HepG2 (cell line): ENCODE measurements at regions not wholly inside any gene's neighbourhood (a gene's known extent, or its start where the extent isn't known, plus 50 kb on each side); places are given as distances from the start of the nearest gene placed in this dataset.

Experiments
- ATAC-seq: fragments of 200-7000 bp; cut with Tn5 transposase; 3 replicates; pipeline ENCODE4 v1.9.1; 2020; ENCODE audit warnings: mild to moderate bottlenecking, moderate library complexity
- BruUV-seq: library from RNA; stranded (reverse); fragments of 400-500 nt; replicated peaks from 2 replicates; lab custom pipeline; 2021; lab: Mats Ljungman, UMichigan
- CTCF ChIA-PET: fragments of 300-600 bp; formaldehyde crosslinking; extraction: SDS; loops from one replicate; lab custom pipeline; 2021; ENCODE audit warnings: low total read pairs, inconsistent platforms, low intra/inter-chr PET ratio; lab: Yijun Ruan, JAX
- POLR2A ChIA-PET: fragments of 350-600 bp; sonication (Branson Sonifier 250); formaldehyde crosslinking; loops from one replicate; lab custom pipeline; 2020; ENCODE audit warnings: antibody characterized with exemption, inconsistent platforms; lab: Yijun Ruan, JAX
- DNase-seq: peaks from one replicate; pipeline ENCODE4 v3.0.0-alpha.2; 2015; ENCODE audit warnings: low spot score
- FAIRE-seq: peaks from 3 replicates; lab custom pipeline; 2011; peaks lifted over from hg19 to GRCh38; lab: Jason Lieb, UNC
- H2AFZ ChIP-seq: one replicate; pipeline ENCODE4 v1.6.1; 2011; ENCODE audit warnings: low read length, inconsistent platforms
- H3K27ac ChIP-seq: fragments of 300-600 bp; 3 replicates; pipeline ENCODE4 v1.8.0; 2011; ENCODE audit warnings: mixed run types, mild to moderate bottlenecking, mixed read lengths, low read length, inconsistent platforms; ENCODE audit not compliant: insufficient read depth; ENCODE audit errors: extremely low read length
- H3K27me3 ChIP-seq, 2 experiments: fragments of 200-600 bp in 1 of 2; 2 replicates in 1 of 2; 3 replicates in 1 of 2; pipeline versions ENCODE4 v1.6.0 to v1.8.0; 2011; ENCODE audit warnings: low read length in 2 of 2, mild to moderate bottlenecking in 2 of 2, moderate library complexity in 2 of 2, inconsistent platforms in 1 of 2; ENCODE audit not compliant: insufficient read depth in 2 of 2, control insufficient read depth in 1 of 2
- H3K36me3 ChIP-seq, 2 experiments: fragments of 200-600 bp in 1 of 2; replicated peaks in 1 of 2; 2 replicates in 1 of 2; 3 replicates in 1 of 2; pipeline versions ENCODE4 v1.5.1 to v1.8.0; 2011; ENCODE audit warnings: low read length in 2 of 2, inconsistent platforms in 1 of 2; ENCODE audit not compliant: insufficient read depth in 2 of 2, control insufficient read depth in 1 of 2
- H3K4me1 ChIP-seq: 2 replicates; pipeline ENCODE4 v1.5.1; 2012; ENCODE audit warnings: low read length, inconsistent platforms; ENCODE audit not compliant: insufficient read depth
- H3K4me2 ChIP-seq: 2 replicates; pipeline ENCODE4 v1.6.0; 2011; ENCODE audit warnings: low read depth, low read length, inconsistent platforms
- H3K4me3 ChIP-seq, 3 experiments: fragments of 200-600 bp in 1 of 3; sonication (generic), shearing (Covaris generic) in 1 of 3; replicated peaks in 1 of 3; 2 replicates each; pipeline ENCODE4 v1.5.1; 2011 to 2016; ENCODE audit warnings: low read length in 3 of 3, inconsistent platforms in 2 of 3, low read depth in 2 of 3, mild to moderate bottlenecking in 2 of 3, control low read depth in 1 of 3, mixed read lengths in 1 of 3; ENCODE audit not compliant: insufficient read depth in 1 of 3
- H3K79me2 ChIP-seq: one replicate; pipeline ENCODE4 v1.6.1; 2011; ENCODE audit warnings: low read length, inconsistent platforms; ENCODE audit not compliant: insufficient read depth
- H3K9ac ChIP-seq: 2 replicates; pipeline ENCODE4 v1.6.0; 2011; ENCODE audit warnings: mild to moderate bottlenecking, low read depth, low read length, inconsistent platforms; ENCODE audit not compliant: insufficient read depth
- H3K9me3 ChIP-seq: 2 replicates; pipeline ENCODE4 v1.5.1; 2012; ENCODE audit warnings: mild to moderate bottlenecking, low read length
- H4K20me1 ChIP-seq: 2 replicates; pipeline ENCODE4 v1.6.0; 2011; ENCODE audit warnings: inconsistent platforms, mild to moderate bottlenecking, low read length, moderate library complexity; ENCODE audit not compliant: insufficient read depth
- MXD1 ChIP-seq: sonication (generic); formaldehyde crosslinking; IDR thresholded peaks from 2 replicates; pipeline ENCODE4 v1.4.0; 2020; ENCODE audit warnings: mild to moderate bottlenecking, missing genetic modification reagents
- UBTF ChIP-seq: sonication (generic); formaldehyde crosslinking; IDR thresholded peaks from 2 replicates; pipeline ENCODE4 v1.4.0; 2020; ENCODE audit warnings: mild to moderate bottlenecking, missing genetic modification reagents
- ZNF607 ChIP-seq: sonication (generic); formaldehyde crosslinking; IDR thresholded peaks from 2 replicates; pipeline ENCODE4 v1.5.1; 2020; ENCODE audit warnings: missing genetic modification reagents, mild to moderate bottlenecking, borderline replicate concordance
- ZNF761 ChIP-seq: sonication (generic); formaldehyde crosslinking; conservative IDR thresholded peaks from 2 replicates; pipeline ENCODE4 v1.4.0; 2020; ENCODE audit warnings: mild to moderate bottlenecking, missing genetic modification reagents
- WGBS: methylation state at CpG from one replicate; pipeline ENCODE4 v1.1.6; 2017; ENCODE audit warnings: low lambda C conversion rate; 5-methylcytosine and 5-hydroxymethylcytosine counted together
- in situ Hi-C: cut with HindIII; loops from 2 replicates; pipeline ENCODE4 v1.10.0; 2017; ENCODE audit warnings: low pct_unique_long_range_greater_than_20kb; ENCODE audit not compliant: extremely low pct_ligation_motif_present
- intact Hi-C: fragments of 100-400 bp; cut with micrococcal nuclease; formaldehyde crosslinking; loops from one replicate; pipeline ENCODE4 v1.10.0; 2022; ENCODE audit not compliant: unreplicated experiment
- TF ChIP-seq, protein P1 (sequence below): sonication (generic); formaldehyde crosslinking; conservative IDR thresholded peaks from 2 replicates; pipeline ENCODE4 v1.8.1; 2023; ENCODE audit warnings: missing genetic modification reagents

DNA sequence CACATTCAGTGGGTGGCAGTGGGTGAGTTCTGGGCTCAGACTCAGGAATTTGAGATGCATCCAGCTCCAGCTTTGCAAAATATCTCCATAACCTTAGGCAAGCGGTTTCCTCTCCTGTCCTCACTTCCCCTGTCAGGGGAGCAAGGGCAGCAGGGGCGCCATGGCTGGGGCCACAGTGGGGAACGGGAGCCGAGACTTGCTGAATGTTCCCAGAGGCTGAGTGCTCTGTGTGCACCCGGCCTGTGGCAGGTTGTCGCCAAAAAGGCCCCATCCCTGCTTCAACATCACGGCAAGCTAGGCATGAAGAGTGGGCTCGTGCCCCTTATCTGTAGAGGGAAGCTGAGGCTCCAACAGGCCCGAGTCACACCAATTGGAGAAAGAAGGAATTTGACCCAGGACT lies 268.8 kb downstream of the NSG2 start:
- no TSS peak for BruUV-seq
- Histone ChIP-seq H3K4me1 (no peaks in the 10 kb centered on the region), H3K4me3 (no peak overlapping the region), H3K9ac (no peak overlapping the region), H3K79me2 (no peaks in the 10 kb centered on the region), H4K20me1 (no peaks in the 10 kb centered on the region), H3K27me3 (peaks cover 6 to 50% of the 10 kb centered on the region in 2 experiments; a peak in 4 of 5 replicates), H3K27ac (no peak overlapping the region), H3K9me3 (no peaks in the 10 kb centered on the region), H3K36me3 (no peaks in the 10 kb centered on the region), H2AFZ (no peak overlapping the region), H3K4me2 (no peak overlapping the region)
- no peak for FAIRE-seq
- DNase-seq, result no peak
- intact Hi-C loops, result no loop called here
- POLR2A ChIA-PET, result no interaction called here
- 0% methylated on average over 1 of the region's 9 CpGs for whole genome bisulfite sequencing
- in situ Hi-C loops, result loop anchor here (5.0 to 10.0 kb wide), 2 partner anchors 267 to 699 kb away; partner anchors contain the start of genes BOD1 and NSG2
- CTCF ChIA-PET, result no interaction called here
- TF ChIP-seq ZNF607 (CRISPR knock-in tag) (no peak), ZNF761 (CRISPR knock-in tag) (no peak), MXD1 (CRISPR knock-in tag) (no peak), UBTF (CRISPR knock-in tag) (no peak)
- TF ChIP-seq, protein P1, sequence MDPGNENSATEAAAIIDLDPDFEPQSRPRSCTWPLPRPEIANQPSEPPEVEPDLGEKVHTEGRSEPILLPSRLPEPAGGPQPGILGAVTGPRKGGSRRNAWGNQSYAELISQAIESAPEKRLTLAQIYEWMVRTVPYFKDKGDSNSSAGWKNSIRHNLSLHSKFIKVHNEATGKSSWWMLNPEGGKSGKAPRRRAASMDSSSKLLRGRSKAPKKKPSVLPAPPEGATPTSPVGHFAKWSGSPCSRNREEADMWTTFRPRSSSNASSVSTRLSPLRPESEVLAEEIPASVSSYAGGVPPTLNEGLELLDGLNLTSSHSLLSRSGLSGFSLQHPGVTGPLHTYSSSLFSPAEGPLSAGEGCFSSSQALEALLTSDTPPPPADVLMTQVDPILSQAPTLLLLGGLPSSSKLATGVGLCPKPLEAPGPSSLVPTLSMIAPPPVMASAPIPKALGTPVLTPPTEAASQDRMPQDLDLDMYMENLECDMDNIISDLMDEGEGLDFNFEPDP (CRISPR knock-in tag), result no peak
- ATAC-seq, result no peak
